ENCODE measurements at regions not wholly inside any gene's neighbourhood (a gene's known extent, or its start where the extent isn't known, plus 50 kb on each side); places are given as distances from the start of the nearest gene placed in this dataset.

- BruUV-seq (replicated peaks), result no TSS peak
These were observed 56.5 kb upstream of the GUCY1A1 start for GRCh38 chr4:155610143-155610542.

More at GRCh38 chr4:155610143-155610542, 56.5 kb upstream of the GUCY1A1 start:
- no peak for DNase-seq (ENCODE audit: extremely low read depth in 1 of 4, low spot score in 3 of 4)
- no peaks in the 10 kb centered on the region for H3K79me2 ChIP-seq (ENCODE audit: control insufficient read depth, insufficient read depth, low read length)
- 5% methylated on average over 5 of the region's 5 CpGs for WGBS (ENCODE audit: insufficient coverage, low coverage, missing lambda C conversion rate)
- intact Hi-C loops (cut with micrococcal nuclease) (no loop called here), in situ Hi-C loops (cut with MboI) (no loop called here)
- no peaks in the 10 kb centered on the region for H4K20me1 ChIP-seq (replicated peaks; ENCODE audit: control insufficient read depth, insufficient read depth, low read length)
- H3K9me3 ChIP-seq (replicated peaks; ENCODE audit: control insufficient read depth, insufficient read depth, low read depth, low read length), result no peaks in the 10 kb centered on the region
- H3K4me2 ChIP-seq (ENCODE audit: insufficient read depth, low read length), result no peak overlapping the region
- H3K9ac ChIP-seq (ENCODE audit: insufficient read depth in 1 of 2, low read depth in 2 of 2, low read length in 2 of 2), result no peak overlapping the region
- FAIRE-seq, result no peak
- H3K4me1 ChIP-seq (replicated peaks in 1 of 2; ENCODE audit: control insufficient read depth in 2 of 2, insufficient read depth in 2 of 2, low read length in 2 of 2), result no peaks in the 10 kb centered on the region
- CTCF ChIA-PET (ENCODE audit: low intra/inter-chr PET ratio), result no interaction called here
- no peak overlapping the region for H3K4me3 ChIP-seq
- H3K9me1 ChIP-seq (ENCODE audit: control insufficient read depth, insufficient read depth, low read length), result no peaks in the 10 kb centered on the region
- H3K27ac ChIP-seq (ENCODE audit: extremely low read depth, low read depth, low read length), result no peak overlapping the region
- TF ChIP-seq ZNF668 (CRISPR knock-in tag; IDR thresholded peaks at IDR 0.05) (no peak), USF2 (CRISPR knock-in tag; IDR thresholded peaks at IDR 0.05) (no peak), ARNT (IDR thresholded peaks at IDR 0.05) (no peak), ETS2 (tag; IDR thresholded peaks at IDR 0.05; ENCODE audit: borderline replicate concordance, poor library complexity, severe bottlenecking) (no peak), GTF2E2 (tag; IDR thresholded peaks at IDR 0.05) (no peak), TAF9B (IDR thresholded peaks at IDR 0.05; ENCODE audit: partially characterized antibody) (no peak), NFYB (IDR thresholded peaks at IDR 0.05; ENCODE audit: extremely low read depth, insufficient read length) (no peak), ZNF57 (CRISPR knock-in tag; IDR thresholded peaks at IDR 0.05) (no peak), ADNP (tag; IDR thresholded peaks at IDR 0.05) (no peak), PML (IDR thresholded peaks at IDR 0.05; ENCODE audit: low read length) (no peak), GMEB1 (CRISPR knock-in tag; IDR thresholded peaks at IDR 0.05) (no peak), NR4A1 (CRISPR knock-in tag; IDR thresholded peaks at IDR 0.05) (no peak), NR4A1 (tag; IDR thresholded peaks at IDR 0.05) (no peak), GABPB1 (CRISPR knock-in tag; IDR thresholded peaks at IDR 0.05) (no peak), DDX20 (tag; IDR thresholded peaks at IDR 0.05; ENCODE audit: low read depth) (no peak), ARHGAP35 (IDR thresholded peaks at IDR 0.05; ENCODE audit: partially characterized antibody) (no peak), YY1 (IDR thresholded peaks at IDR 0.05; ENCODE audit: borderline replicate concordance in 1 of 3, control insufficient read depth in 1 of 3, extremely low read depth in 1 of 3, insufficient read depth in 3 of 3, insufficient read length in 1 of 3, insufficient replicate concordance in 2 of 3, low read depth in 1 of 3, low read length in 2 of 3) (no peak), CTCFL (IDR thresholded peaks at IDR 0.05; ENCODE audit: borderline replicate concordance, insufficient read depth, low read depth, low read length, poor library complexity, severe bottlenecking) (no peak)
- ATAC-seq, result no peak
- no peaks in the 10 kb centered on the region for H3K36me3 ChIP-seq (ENCODE audit: control insufficient read depth, insufficient read depth, low read length)
- POLR2A ChIA-PET, result interaction anchor here (0.6 kb wide), 1 partner anchor 79 kb away, joined by 3 read pairs; no protein-coding TSS in a partner anchor
- no peak overlapping the region for H2AFZ ChIP-seq (ENCODE audit: low read depth, low read length)
- no peaks in the 10 kb centered on the region for H3K27me3 ChIP-seq (ENCODE audit: control insufficient read depth in 2 of 2, insufficient read depth in 2 of 2, low read length in 2 of 2)

Measured in K562 (cell line).